NCI-H1048 (cell line): ENCODE measurements at regions not wholly inside any gene's neighbourhood (a gene's known extent, or its start where the extent isn't known, plus 50 kb on each side); places are given as distances from the start of the nearest gene placed in this dataset.

Source experiments
- DNase-seq: peaks from one replicate; lab custom pipeline; 2025; lab: John Stamatoyannopoulos, UW

GRCh38 chr11:128328955-128329551 is 258.3 kb downstream of the ETS1 start:
- DNase-seq, result no peak

- DNase-seq, result no peak
These were observed 260.1 kb downstream of the ETS1 start for GRCh38 chr11:128327274-128327673.

- no peak for DNase-seq
These were observed 260.6 kb downstream of the ETS1 start for GRCh38 chr11:128326791-128327190.

GRCh38 chr11:128324531-128325141 is 262.7 kb downstream of the ETS1 start:
- DNase-seq, result no peak

GRCh38 chr11:128324051-128324481 is 263.3 kb downstream of the ETS1 start:
- no peak for DNase-seq

GRCh38 chr11:128323381-128323780 is 264.0 kb downstream of the ETS1 start:
- DNase-seq, result no peak

GRCh38 chr11:128318856-128319474 is 268.4 kb downstream of the ETS1 start:
- no peak for DNase-seq

GRCh38 chr11:128316541-128317227 is 270.7 kb downstream of the ETS1 start:
- DNase-seq, result no peak

- no peak for DNase-seq
These were observed 271.4 kb downstream of the ETS1 start for GRCh38 chr11:128315933-128316332.

- DNase-seq, result no peak
These were observed 273.4 kb downstream of the ETS1 start for GRCh38 chr11:128313931-128314330.

- no peak for DNase-seq
These were observed 275.3 kb downstream of the ETS1 start for GRCh38 chr11:128311742-128312719.

GRCh38 chr11:128310676-128311445 is 276.5 kb downstream of the ETS1 start:
- no peak for DNase-seq

- DNase-seq, result no peak
These were observed 277.4 kb downstream of the ETS1 start for GRCh38 chr11:128310005-128310404.

- no peak for DNase-seq
These were observed 278.6 kb downstream of the ETS1 start for GRCh38 chr11:128308794-128309193.

GRCh38 chr11:128305588-128305987 is 281.8 kb downstream of the ETS1 start:
- no peak for DNase-seq

GRCh38 chr11:128304666-128305485 is 282.5 kb downstream of the ETS1 start:
- DNase-seq, result no peak

- no peak for DNase-seq
These were observed 283.2 kb downstream of the ETS1 start for GRCh38 chr11:128304116-128304515.

- no peak for DNase-seq
These were observed 284.0 kb downstream of the ETS1 start for GRCh38 chr11:128303383-128303782.

- DNase-seq, result no peak
These were observed 284.8 kb downstream of the ETS1 start for GRCh38 chr11:128302425-128303186.
